ENCODE measurements at regions not wholly inside any gene's neighbourhood (a gene's known extent, or its start where the extent isn't known, plus 50 kb on each side); places are given as distances from the start of the nearest gene placed in this dataset.

- in situ Hi-C loops (cut with HindIII; ENCODE audit: low pct_unique_long_range_greater_than_20kb, low sequenced_read_pairs), result no loop called here
- no peak for DNase-seq (ENCODE audit: low read depth, low spot score)
These were observed 77.2 kb downstream of the HIF1AN start for GRCh38 chr10:100612601-100613595.

- in situ Hi-C loops (cut with HindIII; ENCODE audit: low pct_unique_long_range_greater_than_20kb, low sequenced_read_pairs), result no loop called here
- no peak for DNase-seq (ENCODE audit: low read depth, low spot score)
These were observed 78.1 kb downstream of the HIF1AN start for GRCh38 chr10:100613846-100614245.

GRCh38 chr10:100614429-100615095, 78.8 kb downstream of the HIF1AN start:
- in situ Hi-C loops (cut with HindIII; ENCODE audit: low pct_unique_long_range_greater_than_20kb, low sequenced_read_pairs), result no loop called here
- no peak for DNase-seq (ENCODE audit: low read depth, low spot score)

GRCh38 chr10:100615241-100615640, 79.5 kb downstream of the HIF1AN start:
- in situ Hi-C loops (cut with HindIII; ENCODE audit: low pct_unique_long_range_greater_than_20kb, low sequenced_read_pairs), result no loop called here
- DNase-seq (ENCODE audit: low read depth, low spot score), result no peak

- no peak for DNase-seq (ENCODE audit: low read depth, low spot score)
- in situ Hi-C loops (cut with HindIII; ENCODE audit: low pct_unique_long_range_greater_than_20kb, low sequenced_read_pairs), result no loop called here
These were observed 80.2 kb downstream of the HIF1AN start for GRCh38 chr10:100615908-100616307.

GRCh38 chr10:100618091-100618615, 82.4 kb downstream of the HIF1AN start:
- DNase-seq (ENCODE audit: low read depth, low spot score), result no peak
- in situ Hi-C loops (cut with HindIII; ENCODE audit: low pct_unique_long_range_greater_than_20kb, low sequenced_read_pairs), result no loop called here

GRCh38 chr10:100618632-100619255, 83.0 kb downstream of the HIF1AN start:
- DNase-seq (ENCODE audit: low read depth, low spot score), result no peak
- in situ Hi-C loops (cut with HindIII; ENCODE audit: low pct_unique_long_range_greater_than_20kb, low sequenced_read_pairs), result no loop called here

GRCh38 chr10:100620087-100620835, 84.5 kb downstream of the HIF1AN start:
- DNase-seq (ENCODE audit: low read depth, low spot score), result no peak
- in situ Hi-C loops (cut with HindIII; ENCODE audit: low pct_unique_long_range_greater_than_20kb, low sequenced_read_pairs), result no loop called here

- DNase-seq (ENCODE audit: low read depth, low spot score), result no peak
- in situ Hi-C loops (cut with HindIII; ENCODE audit: low pct_unique_long_range_greater_than_20kb, low sequenced_read_pairs), result no loop called here
These were observed 85.8 kb downstream of the HIF1AN start for GRCh38 chr10:100621360-100622205.

GRCh38 chr10:100622946-100623345, 87.2 kb downstream of the HIF1AN start:
- no peak for DNase-seq (ENCODE audit: low read depth, low spot score)
- in situ Hi-C loops (cut with HindIII; ENCODE audit: low pct_unique_long_range_greater_than_20kb, low sequenced_read_pairs), result no loop called here

- in situ Hi-C loops (cut with HindIII; ENCODE audit: low pct_unique_long_range_greater_than_20kb, low sequenced_read_pairs), result no loop called here
- no peak for DNase-seq (ENCODE audit: low read depth, low spot score)
These were observed 87.9 kb downstream of the HIF1AN start for GRCh38 chr10:100623521-100624230.

- no peak for DNase-seq (ENCODE audit: low read depth, low spot score)
These were observed 88.6 kb downstream of the HIF1AN start for GRCh38 chr10:100624298-100624697.

GRCh38 chr10:100625816-100626215, 90.1 kb downstream of the HIF1AN start:
- no peak for DNase-seq (ENCODE audit: low read depth, low spot score)
- in situ Hi-C loops (cut with HindIII; ENCODE audit: low pct_unique_long_range_greater_than_20kb, low sequenced_read_pairs), result no loop called here

More at GRCh38 chr10:100624298-100624697, 88.6 kb downstream of the HIF1AN start:
- in situ Hi-C loops (cut with HindIII; ENCODE audit: low pct_unique_long_range_greater_than_20kb, low sequenced_read_pairs), result no loop called here

GRCh38 chr10:100628061-100628460, 92.3 kb downstream of the HIF1AN start:
- in situ Hi-C loops (cut with HindIII; ENCODE audit: low pct_unique_long_range_greater_than_20kb, low sequenced_read_pairs), result no loop called here
- DNase-seq (ENCODE audit: low read depth, low spot score), result no peak

GRCh38 chr10:100631192-100631591, 95.4 kb downstream of the HIF1AN start:
- in situ Hi-C loops (cut with HindIII; ENCODE audit: low pct_unique_long_range_greater_than_20kb, low sequenced_read_pairs), result no loop called here
- no peak for DNase-seq (ENCODE audit: low read depth, low spot score)

- DNase-seq (ENCODE audit: low read depth, low spot score), result no peak
- in situ Hi-C loops (cut with HindIII; ENCODE audit: low pct_unique_long_range_greater_than_20kb, low sequenced_read_pairs), result no loop called here
These were observed 96.3 kb downstream of the HIF1AN start for GRCh38 chr10:100632027-100632426.

Measured in SK-MEL-5 (cell line).